ENCODE measurements at regions not wholly inside any gene's neighbourhood (a gene's known extent, or its start where the extent isn't known, plus 50 kb on each side); places are given as distances from the start of the nearest gene placed in this dataset.

DNA sequence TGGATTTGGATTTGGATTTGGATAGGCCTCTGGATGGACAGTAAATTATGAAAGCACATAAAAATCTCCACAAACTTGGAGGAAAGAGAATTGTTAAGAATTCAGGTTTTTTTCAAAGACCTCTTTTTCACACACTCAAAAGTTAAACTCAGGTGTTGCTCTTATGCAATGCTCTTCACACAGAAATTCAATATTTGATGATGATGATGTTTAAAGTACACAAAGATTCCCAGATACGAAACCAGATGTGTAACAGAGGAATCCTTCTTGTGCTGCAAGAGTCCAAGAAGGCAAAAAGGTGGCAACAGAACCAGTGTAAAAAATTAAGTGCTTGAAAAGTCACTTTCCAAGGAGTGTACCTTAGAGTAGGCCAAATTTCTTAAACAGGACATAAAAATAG, 75.8 kb upstream of the SPATS2L start:
- TF ChIP-seq, protein P1, sequence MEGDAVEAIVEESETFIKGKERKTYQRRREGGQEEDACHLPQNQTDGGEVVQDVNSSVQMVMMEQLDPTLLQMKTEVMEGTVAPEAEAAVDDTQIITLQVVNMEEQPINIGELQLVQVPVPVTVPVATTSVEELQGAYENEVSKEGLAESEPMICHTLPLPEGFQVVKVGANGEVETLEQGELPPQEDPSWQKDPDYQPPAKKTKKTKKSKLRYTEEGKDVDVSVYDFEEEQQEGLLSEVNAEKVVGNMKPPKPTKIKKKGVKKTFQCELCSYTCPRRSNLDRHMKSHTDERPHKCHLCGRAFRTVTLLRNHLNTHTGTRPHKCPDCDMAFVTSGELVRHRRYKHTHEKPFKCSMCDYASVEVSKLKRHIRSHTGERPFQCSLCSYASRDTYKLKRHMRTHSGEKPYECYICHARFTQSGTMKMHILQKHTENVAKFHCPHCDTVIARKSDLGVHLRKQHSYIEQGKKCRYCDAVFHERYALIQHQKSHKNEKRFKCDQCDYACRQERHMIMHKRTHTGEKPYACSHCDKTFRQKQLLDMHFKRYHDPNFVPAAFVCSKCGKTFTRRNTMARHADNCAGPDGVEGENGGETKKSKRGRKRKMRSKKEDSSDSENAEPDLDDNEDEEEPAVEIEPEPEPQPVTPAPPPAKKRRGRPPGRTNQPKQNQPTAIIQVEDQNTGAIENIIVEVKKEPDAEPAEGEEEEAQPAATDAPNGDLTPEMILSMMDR (IDR thresholded peaks at IDR 0.05 in 4 of 5, conservative IDR thresholded peaks at IDR 0.05 in 1 of 5) = no peak
- no peak for TF ChIP-seq POLR2A (IDR thresholded peaks at IDR 0.05)
